ENCODE measurements at regions not wholly inside any gene's neighbourhood (a gene's known extent, or its start where the extent isn't known, plus 50 kb on each side); places are given as distances from the start of the nearest gene placed in this dataset.

- TF ChIP-seq FOXM1 (IDR thresholded peaks at IDR 0.05; ENCODE audit: borderline replicate concordance, low read depth) (no peak), REST (IDR thresholded peaks at IDR 0.05; ENCODE audit: low read depth) (no peak), EP300 (IDR thresholded peaks at IDR 0.05; ENCODE audit: borderline replicate concordance) (no peak), NFIC (IDR thresholded peaks at IDR 0.05) (no peak), USF1 (IDR thresholded peaks at IDR 0.05) (no peak), MAX (IDR thresholded peaks at IDR 0.05) (no peak), RAD21 (IDR thresholded peaks at IDR 0.05; ENCODE audit: low read depth) (no peak), ZBTB7A (IDR thresholded peaks at IDR 0.05; ENCODE audit: low read depth) (no peak), YY1 (IDR thresholded peaks at IDR 0.05; ENCODE audit: low read depth) (no peak), CREB1 (IDR thresholded peaks at IDR 0.05; ENCODE audit: low read depth) (no peak), TAF1 (IDR thresholded peaks at IDR 0.05; ENCODE audit: low read depth) (no peak)
Observed at GRCh38 chr15:66911131-66911700, 154.2 kb upstream of the SMAD3 start.
